ENCODE measurements at regions not wholly inside any gene's neighbourhood (a gene's known extent, or its start where the extent isn't known, plus 50 kb on each side); places are given as distances from the start of the nearest gene placed in this dataset.
A peak's percentile ranks its signal among the peaks of the same experiment; 100 is the strongest.

- Mint-ChIP-seq H3K4me3 (no peak overlapping the region), H3K36me3 (ENCODE audit: low read depth) (no peaks in the 10 kb centered on the region), H3K27ac (ENCODE audit: unreplicated experiment) (no peak overlapping the region), H3K27me3 (ENCODE audit: low read depth) (no peaks in the 10 kb centered on the region), H3K4me1 (peaks cover 18% of the 10 kb centered on the region), H3K9me3 (no peaks in the 10 kb centered on the region)
- DNase-seq (ENCODE audit: low read depth, low spot score), result no peak
- no peak for TF ChIP-seq CTCF (conservative IDR thresholded peaks at IDR 0.05)
Observed at GRCh38 chr6:14860774-14861173, 385.1 kb upstream of the JARID2 start.

GRCh38 chr6:14861491-14861943 is 384.4 kb upstream of the JARID2 start:
- Mint-ChIP-seq H3K4me3 (no peak overlapping the region), H3K9me3 (no peaks in the 10 kb centered on the region), H3K4me1 (peaks cover 19% of the 10 kb centered on the region), H3K27me3 (ENCODE audit: low read depth) (no peaks in the 10 kb centered on the region), H3K27ac (ENCODE audit: unreplicated experiment) (no peak overlapping the region), H3K36me3 (ENCODE audit: low read depth) (no peaks in the 10 kb centered on the region)
- DNase-seq (ENCODE audit: low read depth, low spot score), result no peak
- no peak for TF ChIP-seq CTCF (conservative IDR thresholded peaks at IDR 0.05)

- TF ChIP-seq CTCF (conservative IDR thresholded peaks at IDR 0.05), result no peak
- Mint-ChIP-seq H3K4me1 (peaks cover 17% of the 10 kb centered on the region), H3K4me3 (no peak overlapping the region), H3K27me3 (ENCODE audit: low read depth) (no peaks in the 10 kb centered on the region), H3K9me3 (no peaks in the 10 kb centered on the region), H3K36me3 (ENCODE audit: low read depth) (no peaks in the 10 kb centered on the region), H3K27ac (ENCODE audit: unreplicated experiment) (no peak overlapping the region)
- DNase-seq (ENCODE audit: low read depth, low spot score), result no peak
Observed at GRCh38 chr6:14862845-14863244, 383.0 kb upstream of the JARID2 start.

- no peak overlapping the region for H3K4me3 Mint-ChIP-seq
- no peak for DNase-seq (ENCODE audit: low read depth, low spot score)
- no peaks in the 10 kb centered on the region for H3K27me3 Mint-ChIP-seq (ENCODE audit: low read depth)
- H3K27ac Mint-ChIP-seq (ENCODE audit: unreplicated experiment), result no peak overlapping the region
- H3K9me3 Mint-ChIP-seq, result no peaks in the 10 kb centered on the region
- no peaks in the 10 kb centered on the region for H3K36me3 Mint-ChIP-seq (ENCODE audit: low read depth)
- TF ChIP-seq CTCF (conservative IDR thresholded peaks at IDR 0.05), result peak; percentile 20
- peaks cover 14% of the 10 kb centered on the region for H3K4me1 Mint-ChIP-seq
Observed at GRCh38 chr6:14863902-14864850, 381.7 kb upstream of the JARID2 start.

- TF ChIP-seq CTCF (conservative IDR thresholded peaks at IDR 0.05), result no peak
- DNase-seq (ENCODE audit: low read depth, low spot score), result no peak
- H3K4me1 Mint-ChIP-seq, result peaks cover 14% of the 10 kb centered on the region
- H3K27me3 Mint-ChIP-seq (ENCODE audit: low read depth), result no peaks in the 10 kb centered on the region
- no peaks in the 10 kb centered on the region for H3K9me3 Mint-ChIP-seq
- H3K4me3 Mint-ChIP-seq, result no peak overlapping the region
- H3K27ac Mint-ChIP-seq (ENCODE audit: unreplicated experiment), result no peak overlapping the region
- no peaks in the 10 kb centered on the region for H3K36me3 Mint-ChIP-seq (ENCODE audit: low read depth)
Observed at GRCh38 chr6:14865531-14866100, 380.3 kb upstream of the JARID2 start.
